Natural killer cell (primary cell): ENCODE measurements at regions not wholly inside any gene's neighbourhood (a gene's known extent, or its start where the extent isn't known, plus 50 kb on each side); places are given as distances from the start of the nearest gene placed in this dataset.

Source experiments
- ATAC-seq, 3 donors: fragments of 150-1000 bp in 2 of 3; fragments of 200-7000 bp in 1 of 3; cut with Tn5 transposase; 1 replicate in 1 of 3; 2 replicates in 2 of 3; pipeline ENCODE4 v1.10.0; 2021; ENCODE audit warnings: mild to moderate bottlenecking in 2 of 3, moderate library complexity in 2 of 3
- DNase-seq, 2 donors: peaks; one replicate each; pipeline versions ENCODE4 v3.0.0 to v3.0.0-alpha.2; 2013 to 2021; ENCODE audit warnings: mixed read lengths in 1 of 2
- H3K27ac ChIP-seq: one replicate; pipeline ENCODE4 v1.5.1; 2013; ENCODE audit warnings: mild to moderate bottlenecking, low read length
- H3K27me3 ChIP-seq: one replicate; pipeline ENCODE4 v1.6.1; 2013; ENCODE audit warnings: low read length; ENCODE audit not compliant: control insufficient read depth, insufficient read depth
- H3K36me3 ChIP-seq: one replicate; pipeline ENCODE4 v1.6.1; 2013; ENCODE audit warnings: low read length; ENCODE audit not compliant: control insufficient read depth, insufficient read depth
- H3K4me1 ChIP-seq: one replicate; pipeline ENCODE4 v1.6.1; 2013; ENCODE audit warnings: low read length; ENCODE audit not compliant: control insufficient read depth, insufficient read depth
- H3K4me3 ChIP-seq: one replicate; pipeline ENCODE4 v1.5.1; 2013; ENCODE audit warnings: low read length
- H3K9me3 ChIP-seq: one replicate; pipeline ENCODE4 v1.6.1; 2013; ENCODE audit warnings: low read length; ENCODE audit not compliant: control insufficient read depth, insufficient read depth
- H3K27ac Mint-ChIP-seq, 2 donors: one replicate each; pipeline ENCODE4 v1.8.0; 2022; ENCODE audit warnings: mild to moderate bottlenecking in 2 of 2, mixed read lengths in 2 of 2, moderate library complexity in 1 of 2
- H3K27me3 Mint-ChIP-seq, 2 donors: one replicate each; pipeline ENCODE4 v1.8.0; 2022; ENCODE audit warnings: low read depth in 2 of 2, mixed read lengths in 2 of 2
- H3K36me3 Mint-ChIP-seq: one replicate; pipeline ENCODE4 v1.8.0; 2022; ENCODE audit warnings: mixed read lengths
- H3K4me1 Mint-ChIP-seq, 2 donors: one replicate each; pipeline ENCODE4 v1.8.0; 2022; ENCODE audit warnings: mixed read lengths in 2 of 2
- H3K4me3 Mint-ChIP-seq: one replicate; pipeline ENCODE4 v1.8.0; 2022; ENCODE audit warnings: mild to moderate bottlenecking, moderate library complexity, mixed read lengths
- H3K9me3 Mint-ChIP-seq, 2 donors: one replicate each; pipeline ENCODE4 v1.8.0; 2022; ENCODE audit warnings: mixed read lengths in 2 of 2
- CTCF ChIP-seq: fragments of 200-600 bp; IDR thresholded peaks from one replicate; pipeline ENCODE4 v1.8.0; 2022; ENCODE audit warnings: antibody characterized with exemption
- WGBS: methylation state at CpG from one replicate; pipeline ENCODE4 v1.1.7; 2013; ENCODE audit warnings: missing lambda C conversion rate; ENCODE audit not compliant: insufficient coverage; 5-methylcytosine and 5-hydroxymethylcytosine counted together
- intact Hi-C: fragments of 100-400 bp; cut with micrococcal nuclease; formaldehyde crosslinking; loops from one replicate; pipeline ENCODE4 v1.14.2; 2022

DNA sequence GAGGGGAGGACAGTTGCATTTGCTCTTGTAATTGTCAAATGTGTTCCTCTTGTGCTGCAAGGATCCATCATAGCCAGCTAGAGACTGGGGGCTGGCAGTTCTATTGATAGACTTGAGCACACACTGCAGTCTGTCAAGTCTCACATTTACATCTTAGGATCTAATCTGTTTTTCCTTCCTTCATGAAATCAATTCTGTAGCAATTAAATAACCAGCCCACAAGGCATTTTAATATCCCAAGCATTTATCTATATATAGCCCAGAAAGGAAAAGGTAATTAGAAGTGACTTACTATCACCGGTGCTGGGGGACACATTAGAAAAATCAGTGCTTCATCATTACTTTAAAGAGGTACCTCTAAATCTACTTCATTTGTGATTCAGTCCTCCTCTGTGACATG, 143.0 kb upstream of the STXBP5 start:
- H3K9me3 ChIP-seq: no peaks in the 10 kb centered on the region
- Mint-ChIP-seq H3K36me3 (no peaks in the 10 kb centered on the region), H3K4me3 (no peak overlapping the region), H3K4me1 (peaks cover 0 to 5% of the 10 kb centered on the region in 2 donors), H3K27ac (no peak overlapping the region), H3K9me3 (no peaks in the 10 kb centered on the region), H3K27me3 (no peaks in the 10 kb centered on the region)
- TF ChIP-seq CTCF: no peak
- ATAC-seq: no peak
- intact Hi-C loops: no loop called here
- H3K4me1 ChIP-seq: no peaks in the 10 kb centered on the region
- DNase-seq: no peak
- 100% methylated on average over 1 of the region's 1 CpG for WGBS
- no peak overlapping the region for H3K27ac ChIP-seq
- H3K36me3 ChIP-seq: no peaks in the 10 kb centered on the region
- H3K27me3 ChIP-seq: no peaks in the 10 kb centered on the region
- H3K4me3 ChIP-seq: no peak overlapping the region

DNA sequence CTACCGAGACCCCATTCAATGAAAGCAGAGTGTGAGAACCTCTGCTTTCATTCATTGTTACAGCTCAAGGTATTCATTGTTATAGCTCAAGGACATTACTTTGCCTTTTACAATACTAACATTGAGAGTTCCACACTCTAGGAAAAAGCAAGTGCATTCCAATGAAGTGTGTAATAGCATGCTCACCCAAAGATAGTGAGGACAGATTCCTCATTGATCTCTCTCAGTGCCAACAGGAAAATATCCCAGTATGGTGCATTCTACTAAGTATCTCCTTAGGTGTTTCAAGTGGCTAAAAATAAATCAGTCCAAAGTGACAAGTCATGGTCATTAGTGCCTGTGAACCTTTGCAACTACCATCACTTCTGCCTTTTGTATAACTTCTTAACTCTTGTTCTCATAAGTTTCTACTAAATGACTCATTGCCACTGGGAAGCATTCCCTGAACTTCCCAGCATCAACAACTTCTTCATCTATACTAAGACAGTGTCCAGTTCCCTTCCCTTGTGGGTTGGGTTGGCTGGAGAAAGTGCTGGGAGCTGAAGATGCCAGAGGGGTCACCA, 140.7 kb upstream of the STXBP5 start:
- Histone ChIP-seq H3K4me1 (no peaks in the 10 kb centered on the region), H3K27me3 (no peaks in the 10 kb centered on the region), H3K9me3 (no peaks in the 10 kb centered on the region), H3K27ac (no peak overlapping the region), H3K36me3 (no peaks in the 10 kb centered on the region), H3K4me3 (no peak overlapping the region)
- H3K27ac Mint-ChIP-seq: no peak overlapping the region
- H3K4me1 Mint-ChIP-seq: peaks cover 0 to 5% of the 10 kb centered on the region in 2 donors
- no peaks in the 10 kb centered on the region for H3K27me3 Mint-ChIP-seq
- no peaks in the 10 kb centered on the region for H3K36me3 Mint-ChIP-seq
- intact Hi-C loops: no loop called here
- no peak for TF ChIP-seq CTCF
- no peaks in the 10 kb centered on the region for H3K9me3 Mint-ChIP-seq
- DNase-seq: no peak
- H3K4me3 Mint-ChIP-seq: no peak overlapping the region
- WGBS: 96% methylated on average over 1 of the region's 1 CpG
- no peak for ATAC-seq

DNA sequence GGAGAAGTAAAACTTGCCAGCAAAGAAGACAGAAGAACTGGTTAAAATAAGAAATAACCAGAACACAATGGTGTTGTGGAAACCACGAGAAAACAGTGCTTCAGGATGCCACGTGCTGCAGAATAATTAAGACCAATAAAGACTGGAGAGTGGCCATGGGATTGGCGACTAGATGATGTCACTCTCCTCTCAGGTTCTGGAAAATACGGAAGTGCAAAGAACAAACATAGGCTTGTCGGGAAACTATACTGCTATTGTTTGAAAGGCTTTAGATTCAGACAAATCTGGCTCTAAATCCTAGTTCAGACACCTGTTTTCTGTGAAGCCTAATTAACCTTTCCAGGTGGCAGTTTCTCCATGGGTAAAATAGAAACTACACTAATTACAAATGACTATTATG, 138.4 kb upstream of the STXBP5 start:
- H3K4me1 ChIP-seq: no peaks in the 10 kb centered on the region
- H3K9me3 ChIP-seq: no peaks in the 10 kb centered on the region
- no peak for DNase-seq
- Mint-ChIP-seq H3K4me1 (peaks cover 0 to 5% of the 10 kb centered on the region in 2 donors), H3K36me3 (no peaks in the 10 kb centered on the region), H3K9me3 (no peaks in the 10 kb centered on the region), H3K27me3 (no peaks in the 10 kb centered on the region), H3K27ac (no peak overlapping the region), H3K4me3 (no peak overlapping the region)
- no peak overlapping the region for H3K27ac ChIP-seq
- ATAC-seq: no peak
- TF ChIP-seq CTCF: no peak
- intact Hi-C loops: no loop called here
- WGBS: 91% methylated on average over 5 of the region's 5 CpGs
- no peaks in the 10 kb centered on the region for H3K36me3 ChIP-seq
- H3K4me3 ChIP-seq: no peak overlapping the region
- no peaks in the 10 kb centered on the region for H3K27me3 ChIP-seq

DNA sequence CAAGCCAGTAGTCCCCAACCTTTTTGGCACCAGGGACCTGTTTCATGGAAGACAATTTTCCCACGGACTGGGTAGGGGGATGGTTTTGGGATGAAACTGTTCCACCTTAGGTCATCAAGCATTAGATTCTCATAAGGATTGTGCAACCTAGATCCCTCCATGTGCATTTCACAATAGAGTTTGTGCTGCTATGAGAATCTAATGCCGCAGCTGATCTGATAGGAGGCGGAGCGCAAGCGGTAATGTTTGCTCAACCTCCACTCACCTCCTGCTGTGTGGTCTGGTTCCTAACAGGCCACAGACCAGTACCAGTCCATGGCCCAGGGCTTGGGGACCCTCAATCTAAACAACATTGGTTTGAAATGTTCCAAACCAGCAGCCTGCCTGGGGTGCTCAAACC, 137.0 kb upstream of the STXBP5 start:
- no peak for ATAC-seq
- no peaks in the 10 kb centered on the region for H3K27me3 ChIP-seq
- no peaks in the 10 kb centered on the region for H3K36me3 Mint-ChIP-seq
- no peaks in the 10 kb centered on the region for H3K27me3 Mint-ChIP-seq
- H3K4me3 Mint-ChIP-seq: no peak overlapping the region
- no peaks in the 10 kb centered on the region for H3K36me3 ChIP-seq
- intact Hi-C loops: no loop called here
- H3K4me1 Mint-ChIP-seq: peaks cover 0 to 5% of the 10 kb centered on the region in 2 donors
- H3K27ac Mint-ChIP-seq: no peak overlapping the region
- whole genome bisulfite sequencing: 96% methylated on average over 5 of the region's 5 CpGs
- no peaks in the 10 kb centered on the region for H3K9me3 ChIP-seq
- no peak overlapping the region for H3K4me3 ChIP-seq
- H3K9me3 Mint-ChIP-seq: no peaks in the 10 kb centered on the region
- H3K4me1 ChIP-seq: no peaks in the 10 kb centered on the region
- no peak for TF ChIP-seq CTCF
- no peak for DNase-seq
- no peak overlapping the region for H3K27ac ChIP-seq
